ENCODE measurements at regions not wholly inside any gene's neighbourhood (a gene's known extent, or its start where the extent isn't known, plus 50 kb on each side); places are given as distances from the start of the nearest gene placed in this dataset.

GRCh38 chr16:86211800-86212199 lies 298.5 kb upstream of the FOXF1 start:
- Histone ChIP-seq H4K20me1 (replicated peaks; ENCODE audit: control insufficient read depth, extremely low read depth, insufficient read depth, low read length) (no peaks in the 10 kb centered on the region), H3K9ac (replicated peaks; ENCODE audit: extremely low read depth, insufficient read depth, low read length) (no peak overlapping the region), H3K9me1 (replicated peaks; ENCODE audit: control insufficient read depth, extremely low read depth, insufficient read depth, low read length) (no peaks in the 10 kb centered on the region), H2AFZ (ENCODE audit: low read depth, low read length) (no peak overlapping the region), H3K4me1 (ENCODE audit: control insufficient read depth, extremely low read depth, insufficient read depth, low read length) (no peaks in the 10 kb centered on the region), H3K4me3 (replicated peaks in 1 of 3; ENCODE audit: insufficient read depth in 1 of 3, low read depth in 1 of 3, low read length in 3 of 3) (no peak overlapping the region), H3K4me2 (ENCODE audit: insufficient read depth, low read length) (no peak overlapping the region), H3K27ac (ENCODE audit: insufficient read depth, low read depth, low read length) (no peak overlapping the region), H3K36me3 (ENCODE audit: control insufficient read depth in 2 of 2, extremely low read depth in 1 of 2, insufficient read depth in 2 of 2, low read length in 2 of 2) (no peaks in the 10 kb centered on the region), H3K9me3 (replicated peaks; ENCODE audit: control insufficient read depth, insufficient read depth, low read length) (no peaks in the 10 kb centered on the region), H3K27me3 (ENCODE audit: control insufficient read depth in 2 of 2, insufficient read depth in 2 of 2, low read length in 2 of 2) (no peaks in the 10 kb centered on the region), H3K79me2 (ENCODE audit: control insufficient read depth, insufficient read depth, low read length) (no peaks in the 10 kb centered on the region)
- dilution Hi-C loops (cut with MboI; ENCODE audit: extremely low pct_ligation_motif_present, low sequenced_read_pairs): no loop called here
- FAIRE-seq (no peak), DNase-seq (ENCODE audit: low read depth, low spot score) (no peak)
- TF ChIP-seq FOS (IDR thresholded peaks at IDR 0.05; ENCODE audit: borderline replicate concordance, insufficient read depth, low read length): no peak
- TF ChIP-seq EZH2 (IDR thresholded peaks at IDR 0.05; ENCODE audit: borderline replicate concordance, low read depth, low read length, severe bottlenecking): no peak
- ChIA-PET POLR2A (no interaction called here), CTCF (no interaction called here)
- intact Hi-C loops (cut with micrococcal nuclease): no loop called here
- BruUV-seq (replicated peaks): no TSS peak

- H2AFZ ChIP-seq (ENCODE audit: low read depth, low read length): no peak overlapping the region
- no peak for TF ChIP-seq POLR2AphosphoS5 (IDR thresholded peaks at IDR 0.05; ENCODE audit: insufficient read depth, low read depth, low read length)
- TF ChIP-seq, protein P1, sequence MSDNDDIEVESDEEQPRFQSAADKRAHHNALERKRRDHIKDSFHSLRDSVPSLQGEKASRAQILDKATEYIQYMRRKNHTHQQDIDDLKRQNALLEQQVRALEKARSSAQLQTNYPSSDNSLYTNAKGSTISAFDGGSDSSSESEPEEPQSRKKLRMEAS (IDR thresholded peaks at IDR 0.05; ENCODE audit: insufficient read depth, insufficient read length): no peak
- TF ChIP-seq FOS (IDR thresholded peaks at IDR 0.05; ENCODE audit: borderline replicate concordance, insufficient read depth, low read length): no peak
- no peak for TF ChIP-seq POLR2A (IDR thresholded peaks at IDR 0.05; ENCODE audit: low read depth, low read length)
- no peak for TF ChIP-seq JUN (IDR thresholded peaks at IDR 0.05; ENCODE audit: borderline replicate concordance, insufficient read depth, insufficient read length, low read depth)
- TF ChIP-seq MYC (IDR thresholded peaks at IDR 0.05; ENCODE audit: low read depth, low read length): no peak
- no peak for TF ChIP-seq EZH2 (IDR thresholded peaks at IDR 0.05; ENCODE audit: borderline replicate concordance, low read depth, low read length, severe bottlenecking)
- TF ChIP-seq GATA2 (IDR thresholded peaks at IDR 0.05; ENCODE audit: insufficient read depth, insufficient read length, low read depth, low read length): no peak
- TF ChIP-seq CTCF (IDR thresholded peaks at IDR 0.05; ENCODE audit: extremely low read depth in 1 of 2, insufficient read depth in 1 of 2, low read depth in 1 of 2, low read length in 2 of 2): no peak
- H3K4me2 ChIP-seq (ENCODE audit: insufficient read depth, low read length): no peak overlapping the region
- BruUV-seq (replicated peaks): no TSS peak
- no peaks in the 10 kb centered on the region for H4K20me1 ChIP-seq (replicated peaks; ENCODE audit: control insufficient read depth, extremely low read depth, insufficient read depth, low read length)
- CTCF ChIA-PET: no interaction called here
- H3K27me3 ChIP-seq (ENCODE audit: control insufficient read depth in 2 of 2, insufficient read depth in 2 of 2, low read length in 2 of 2): no peaks in the 10 kb centered on the region
- no peak for FAIRE-seq
- POLR2A ChIA-PET: no interaction called here
- dilution Hi-C loops (cut with MboI; ENCODE audit: extremely low pct_ligation_motif_present, low sequenced_read_pairs) (no loop called here), intact Hi-C loops (cut with micrococcal nuclease) (no loop called here)
- no peak overlapping the region for H3K4me3 ChIP-seq (replicated peaks in 1 of 3; ENCODE audit: insufficient read depth in 1 of 3, low read depth in 1 of 3, low read length in 3 of 3)
- no peak overlapping the region for H3K9ac ChIP-seq (replicated peaks; ENCODE audit: extremely low read depth, insufficient read depth, low read length)
- no peak overlapping the region for H3K27ac ChIP-seq (ENCODE audit: insufficient read depth, low read depth, low read length)
- H3K4me1 ChIP-seq (ENCODE audit: control insufficient read depth, extremely low read depth, insufficient read depth, low read length): no peaks in the 10 kb centered on the region
- H3K36me3 ChIP-seq (ENCODE audit: control insufficient read depth in 2 of 2, extremely low read depth in 1 of 2, insufficient read depth in 2 of 2, low read length in 2 of 2): no peaks in the 10 kb centered on the region
- no peak for DNase-seq (ENCODE audit: low read depth, low spot score)
- H3K9me1 ChIP-seq (replicated peaks; ENCODE audit: control insufficient read depth, extremely low read depth, insufficient read depth, low read length): no peaks in the 10 kb centered on the region
- H3K9me3 ChIP-seq (replicated peaks; ENCODE audit: control insufficient read depth, insufficient read depth, low read length): no peaks in the 10 kb centered on the region
- H3K79me2 ChIP-seq (ENCODE audit: control insufficient read depth, insufficient read depth, low read length): no peaks in the 10 kb centered on the region
Observed at GRCh38 chr16:86212706-86213436, 297.5 kb upstream of the FOXF1 start.

Data from endothelial cell of umbilical vein (primary cell).